Gastrocnemius medialis (tissue), 4 donors: ENCODE measurements at regions not wholly inside any gene's neighbourhood (a gene's known extent, or its start where the extent isn't known, plus 50 kb on each side); places are given as distances from the start of the nearest gene placed in this dataset.

Experiments used
- POLR2A ChIP-seq, 2 donors: fragments of 450-650 bp; IDR thresholded peaks; one replicate each; pipeline ENCODE4 v1.6.1; 2017; ENCODE audit warnings: antibody characterized with exemption in 2 of 2, mild to moderate bottlenecking in 2 of 2, moderate library complexity in 2 of 2
- TF ChIP-seq, protein P1 (sequence below), 5 experiments: fragments of 450-650 bp in 3 of 5; fragments of 200-600 bp in 2 of 5; sonication (generic) in 2 of 5; IDR thresholded peaks in 4 of 5; conservative IDR thresholded peaks in 1 of 5; 1 replicate in 4 of 5; 2 replicates in 1 of 5; pipeline ENCODE4 v1.5.1; 2016 to 2019; ENCODE audit warnings: antibody characterized with exemption in 5 of 5, mild to moderate bottlenecking in 3 of 5, moderate library complexity in 3 of 5

- TF ChIP-seq, protein P1, sequence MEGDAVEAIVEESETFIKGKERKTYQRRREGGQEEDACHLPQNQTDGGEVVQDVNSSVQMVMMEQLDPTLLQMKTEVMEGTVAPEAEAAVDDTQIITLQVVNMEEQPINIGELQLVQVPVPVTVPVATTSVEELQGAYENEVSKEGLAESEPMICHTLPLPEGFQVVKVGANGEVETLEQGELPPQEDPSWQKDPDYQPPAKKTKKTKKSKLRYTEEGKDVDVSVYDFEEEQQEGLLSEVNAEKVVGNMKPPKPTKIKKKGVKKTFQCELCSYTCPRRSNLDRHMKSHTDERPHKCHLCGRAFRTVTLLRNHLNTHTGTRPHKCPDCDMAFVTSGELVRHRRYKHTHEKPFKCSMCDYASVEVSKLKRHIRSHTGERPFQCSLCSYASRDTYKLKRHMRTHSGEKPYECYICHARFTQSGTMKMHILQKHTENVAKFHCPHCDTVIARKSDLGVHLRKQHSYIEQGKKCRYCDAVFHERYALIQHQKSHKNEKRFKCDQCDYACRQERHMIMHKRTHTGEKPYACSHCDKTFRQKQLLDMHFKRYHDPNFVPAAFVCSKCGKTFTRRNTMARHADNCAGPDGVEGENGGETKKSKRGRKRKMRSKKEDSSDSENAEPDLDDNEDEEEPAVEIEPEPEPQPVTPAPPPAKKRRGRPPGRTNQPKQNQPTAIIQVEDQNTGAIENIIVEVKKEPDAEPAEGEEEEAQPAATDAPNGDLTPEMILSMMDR (IDR thresholded peaks at IDR 0.05 in 4 of 5, conservative IDR thresholded peaks at IDR 0.05 in 1 of 5): no peak
- no peak for TF ChIP-seq POLR2A (IDR thresholded peaks at IDR 0.05)
These were observed 243.9 kb upstream of the GYPA start for GRCh38 chr4:144384408-144384807.
